ACC112 (cell line): ENCODE measurements at regions not wholly inside any gene's neighbourhood (a gene's known extent, or its start where the extent isn't known, plus 50 kb on each side); places are given as distances from the start of the nearest gene placed in this dataset.

ENCODE experiments used
- H2AFZ ChIP-seq: fragments of 200-600 bp; sonication (generic); one replicate; pipeline ENCODE4 v1.6.0; 2017; ENCODE audit warnings: antibody characterized with exemption, low read length; ENCODE audit not compliant: unreplicated experiment
- H3K27ac ChIP-seq: fragments of 200-600 bp; sonication (generic); 2 replicates; pipeline ENCODE4 v1.5.1; 2014; ENCODE audit warnings: low read depth, mild to moderate bottlenecking, antibody characterized with exemption, low read length, moderate library complexity
- H3K27me3 ChIP-seq: fragments of 200-600 bp; sonication (generic); 2 replicates; pipeline ENCODE4 v1.6.1; 2014; ENCODE audit warnings: mild to moderate bottlenecking, antibody characterized with exemption, low read length, moderate library complexity, mixed read lengths; ENCODE audit not compliant: insufficient read depth
- H3K36me3 ChIP-seq: fragments of 200-600 bp; sonication (generic); 2 replicates; pipeline ENCODE4 v1.6.1; 2016; ENCODE audit warnings: mild to moderate bottlenecking, antibody characterized with exemption, low read length, moderate library complexity, mixed read lengths; ENCODE audit not compliant: insufficient read depth
- H3K4me1 ChIP-seq: fragments of 200-600 bp; sonication (generic); one replicate; pipeline ENCODE4 v1.6.1; 2016; ENCODE audit warnings: low read length, mixed read lengths; ENCODE audit not compliant: insufficient read depth, unreplicated experiment, control insufficient read depth
- H3K4me3 ChIP-seq: fragments of 200-600 bp; sonication (generic); 2 replicates; pipeline ENCODE4 v1.5.1; 2014; ENCODE audit warnings: mild to moderate bottlenecking, low read depth, low read length
- H3K79me2 ChIP-seq: fragments of 200-600 bp; sonication (generic); one replicate; pipeline ENCODE4 v1.6.0; 2016; ENCODE audit warnings: low read length; ENCODE audit not compliant: control insufficient read depth, unreplicated experiment, insufficient read depth

GRCh38 chr13:42658019-42658418 is 84.1 kb downstream of the TNFSF11 start:
- H3K79me2 ChIP-seq, result no peaks in the 10 kb centered on the region
- H3K36me3 ChIP-seq, result no peaks in the 10 kb centered on the region
- H3K4me3 ChIP-seq, result no peak overlapping the region
- no peaks in the 10 kb centered on the region for H3K4me1 ChIP-seq
- peaks cover 37% of the 10 kb centered on the region for H3K27me3 ChIP-seq
- no peak overlapping the region for H2AFZ ChIP-seq
- no peak overlapping the region for H3K27ac ChIP-seq

DNA sequence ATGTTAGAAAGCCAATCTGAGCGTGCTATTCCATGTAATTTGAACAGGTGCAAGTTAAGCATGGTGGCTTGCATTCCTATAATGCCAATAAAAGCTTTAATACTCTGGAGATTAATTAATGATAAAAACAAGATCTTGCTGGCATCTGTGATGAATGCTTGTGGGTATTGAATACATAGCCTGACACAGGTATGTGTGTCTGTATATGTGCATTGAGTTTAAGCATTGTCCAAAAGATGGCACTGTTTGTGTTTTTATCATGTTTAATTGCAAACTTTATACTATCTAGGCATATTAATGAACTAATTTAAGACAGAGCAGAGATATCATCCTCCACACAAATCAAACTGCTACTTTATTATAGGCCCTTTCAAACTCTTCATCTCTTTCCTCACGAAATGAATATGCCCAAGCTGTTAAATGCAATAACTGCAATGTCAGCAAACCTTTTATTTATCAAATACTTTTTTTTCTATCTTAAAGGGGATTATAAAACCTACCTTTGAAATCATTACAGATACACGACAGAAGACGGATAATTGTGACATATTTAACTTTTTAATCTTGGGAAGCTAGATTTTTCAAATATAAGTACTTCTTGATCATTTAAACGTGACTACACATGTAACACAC is 86.5 kb downstream of the TNFSF11 start:
- Histone ChIP-seq H3K27ac (no peak overlapping the region), H3K79me2 (no peaks in the 10 kb centered on the region), H3K4me3 (no peak overlapping the region), H3K27me3 (peaks cover 23% of the 10 kb centered on the region), H2AFZ (no peak overlapping the region), H3K4me1 (no peaks in the 10 kb centered on the region), H3K36me3 (no peaks in the 10 kb centered on the region)

GRCh38 chr13:42667638-42668037 is 93.7 kb downstream of the TNFSF11 start:
- Histone ChIP-seq H3K4me1 (no peaks in the 10 kb centered on the region), H3K36me3 (no peaks in the 10 kb centered on the region), H3K27me3 (no peaks in the 10 kb centered on the region), H3K79me2 (no peaks in the 10 kb centered on the region), H2AFZ (no peak overlapping the region), H3K4me3 (no peak overlapping the region), H3K27ac (no peak overlapping the region)

- Histone ChIP-seq H3K79me2 (no peaks in the 10 kb centered on the region), H2AFZ (no peak overlapping the region), H3K4me1 (no peaks in the 10 kb centered on the region), H3K27me3 (no peaks in the 10 kb centered on the region), H3K27ac (no peak overlapping the region), H3K4me3 (no peak overlapping the region), H3K36me3 (no peaks in the 10 kb centered on the region)
These were observed 97.5 kb downstream of the TNFSF11 start for GRCh38 chr13:42671502-42671901.

- Histone ChIP-seq H3K36me3 (no peaks in the 10 kb centered on the region), H3K27me3 (no peaks in the 10 kb centered on the region)
These were observed 99.7 kb downstream of the TNFSF11 start for GRCh38 chr13:42673677-42674076.

GRCh38 chr13:42680748-42681147 is 100.6 kb upstream of the FAM216B start:
- Histone ChIP-seq H2AFZ (no peak overlapping the region), H3K4me1 (no peaks in the 10 kb centered on the region), H3K27ac (no peak overlapping the region), H3K36me3 (no peaks in the 10 kb centered on the region), H3K4me3 (no peak overlapping the region), H3K79me2 (no peaks in the 10 kb centered on the region), H3K27me3 (no peaks in the 10 kb centered on the region)

More at GRCh38 chr13:42673677-42674076, 99.7 kb downstream of the TNFSF11 start:
- Histone ChIP-seq H3K4me3 (no peak overlapping the region), H2AFZ (no peak overlapping the region), H3K27ac (no peak overlapping the region), H3K4me1 (no peaks in the 10 kb centered on the region), H3K79me2 (no peaks in the 10 kb centered on the region)

GRCh38 chr13:42681326-42682100 is 99.9 kb upstream of the FAM216B start:
- no peaks in the 10 kb centered on the region for H3K36me3 ChIP-seq
- H3K79me2 ChIP-seq, result no peaks in the 10 kb centered on the region
- no peaks in the 10 kb centered on the region for H3K27me3 ChIP-seq
- H3K4me3 ChIP-seq, result no peak overlapping the region
- no peak overlapping the region for H2AFZ ChIP-seq
- no peak overlapping the region for H3K27ac ChIP-seq
- no peaks in the 10 kb centered on the region for H3K4me1 ChIP-seq

DNA sequence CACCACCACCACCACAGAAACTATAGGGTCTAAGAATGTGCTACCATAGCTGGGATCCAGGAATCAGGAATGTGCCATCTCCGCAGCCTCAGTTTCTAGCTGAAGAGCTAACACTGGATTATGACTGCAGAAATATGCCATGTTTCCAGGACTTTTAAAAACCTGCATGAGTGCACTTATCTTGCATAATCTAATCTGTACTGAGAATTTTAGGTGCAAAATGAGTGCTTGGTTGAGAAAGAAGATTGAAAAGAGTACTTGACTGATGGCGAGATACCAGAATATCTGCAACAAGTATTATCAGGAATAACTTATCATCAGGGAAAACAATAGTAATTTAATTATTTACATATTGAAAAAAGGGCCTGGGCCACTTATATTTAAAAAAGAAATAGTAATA is 97.2 kb upstream of the FAM216B start:
- Histone ChIP-seq H3K79me2 (no peaks in the 10 kb centered on the region), H3K27me3 (no peaks in the 10 kb centered on the region), H3K4me1 (no peaks in the 10 kb centered on the region), H3K4me3 (no peak overlapping the region), H3K36me3 (no peaks in the 10 kb centered on the region), H2AFZ (no peak overlapping the region), H3K27ac (no peak overlapping the region)

DNA sequence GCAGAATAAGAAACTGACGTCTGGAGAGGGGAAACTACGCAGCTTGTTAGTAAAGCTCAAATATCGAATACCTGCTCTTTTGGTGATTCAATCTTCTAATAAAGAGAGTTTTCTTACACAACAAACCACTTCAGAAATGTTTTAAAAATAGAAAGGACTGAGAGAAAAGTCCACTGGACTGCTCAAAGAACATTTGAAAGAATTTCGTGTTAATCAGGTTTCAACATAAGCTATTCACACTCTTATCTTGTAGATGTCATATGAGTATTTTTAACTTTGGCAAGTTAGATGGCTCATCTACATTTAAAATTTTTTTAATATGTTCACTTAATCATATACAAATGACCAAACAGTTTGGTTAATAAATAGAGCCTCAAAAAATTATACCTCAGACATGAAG is 95.6 kb upstream of the FAM216B start:
- Histone ChIP-seq H2AFZ (no peak overlapping the region), H3K27ac (no peak overlapping the region), H3K27me3 (no peaks in the 10 kb centered on the region), H3K4me1 (no peaks in the 10 kb centered on the region), H3K4me3 (no peak overlapping the region), H3K79me2 (no peaks in the 10 kb centered on the region), H3K36me3 (no peaks in the 10 kb centered on the region)

- no peaks in the 10 kb centered on the region for H3K36me3 ChIP-seq
- H3K4me1 ChIP-seq, result no peaks in the 10 kb centered on the region
- H3K79me2 ChIP-seq, result no peaks in the 10 kb centered on the region
- no peak overlapping the region for H3K4me3 ChIP-seq
- no peak overlapping the region for H3K27ac ChIP-seq
- no peaks in the 10 kb centered on the region for H3K27me3 ChIP-seq
- H2AFZ ChIP-seq, result no peak overlapping the region
These were observed 95.2 kb upstream of the FAM216B start for GRCh38 chr13:42686165-42686564.

GRCh38 chr13:42688821-42689220 is 92.6 kb upstream of the FAM216B start:
- Histone ChIP-seq H3K4me3 (no peak overlapping the region), H3K79me2 (no peaks in the 10 kb centered on the region), H3K36me3 (no peaks in the 10 kb centered on the region), H2AFZ (no peak overlapping the region), H3K4me1 (no peaks in the 10 kb centered on the region), H3K27ac (no peak overlapping the region), H3K27me3 (no peaks in the 10 kb centered on the region)
